GM21526 (cell line): ENCODE measurements at regions not wholly inside any gene's neighbourhood (a gene's known extent, or its start where the extent isn't known, plus 50 kb on each side); places are given as distances from the start of the nearest gene placed in this dataset.

Experiments used
- ATAC-seq: cut with Tn5 transposase; IDR thresholded peaks from one replicate; pipeline ENCODE4 v1.9.1; 2021; ENCODE audit warnings: moderate library complexity; ENCODE audit not compliant: unreplicated experiment, low FRiP score

- no peak for ATAC-seq
These were observed 159.5 kb upstream of the NDUFV2 start for GRCh38 chr18:8942909-8943545.

DNA sequence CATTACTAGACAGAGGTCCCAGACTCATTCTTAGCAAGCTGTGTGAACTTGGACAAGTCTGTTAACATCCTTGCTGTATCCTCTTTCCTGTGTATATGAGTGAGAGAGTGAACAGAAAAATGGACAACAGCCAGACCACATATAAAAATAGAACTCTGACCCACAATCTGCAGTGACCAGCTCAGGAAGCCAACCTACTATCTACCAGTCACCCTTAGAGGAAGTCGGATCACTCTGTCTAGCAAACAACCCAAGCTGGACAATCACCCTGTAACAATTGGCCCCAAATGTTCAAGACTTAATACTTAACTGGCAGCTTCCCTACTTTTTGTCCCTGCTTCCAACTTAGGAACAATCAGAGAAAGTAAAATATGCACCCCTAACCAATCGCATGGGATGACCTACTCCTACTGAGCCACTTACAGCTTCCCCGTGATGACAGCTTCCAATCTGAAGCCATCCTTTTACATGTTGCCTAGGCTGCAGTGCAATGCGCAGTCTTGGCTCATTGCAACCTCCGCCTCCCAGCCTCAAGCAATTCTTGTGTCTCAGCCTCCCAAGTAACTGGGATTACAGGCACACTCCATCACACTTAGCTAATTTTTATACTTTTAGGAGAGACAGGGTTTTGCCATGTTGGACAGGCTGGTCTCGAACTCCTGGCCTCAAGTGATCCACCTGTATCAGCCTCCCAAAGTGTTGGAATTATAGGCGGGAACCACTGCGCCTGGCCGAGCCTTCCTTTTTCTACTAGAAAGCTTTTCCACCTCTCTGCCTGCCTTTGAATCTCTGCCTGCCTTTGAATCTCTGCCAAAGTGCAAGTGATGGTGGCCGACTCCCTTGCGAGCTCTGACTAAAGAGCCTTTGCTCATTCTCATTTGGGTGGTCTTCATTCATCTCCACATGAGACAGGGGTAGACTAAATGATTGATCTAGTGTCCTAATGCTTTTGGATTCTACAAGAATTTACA, 158.3 kb upstream of the NDUFV2 start:
- ATAC-seq: no peak

DNA sequence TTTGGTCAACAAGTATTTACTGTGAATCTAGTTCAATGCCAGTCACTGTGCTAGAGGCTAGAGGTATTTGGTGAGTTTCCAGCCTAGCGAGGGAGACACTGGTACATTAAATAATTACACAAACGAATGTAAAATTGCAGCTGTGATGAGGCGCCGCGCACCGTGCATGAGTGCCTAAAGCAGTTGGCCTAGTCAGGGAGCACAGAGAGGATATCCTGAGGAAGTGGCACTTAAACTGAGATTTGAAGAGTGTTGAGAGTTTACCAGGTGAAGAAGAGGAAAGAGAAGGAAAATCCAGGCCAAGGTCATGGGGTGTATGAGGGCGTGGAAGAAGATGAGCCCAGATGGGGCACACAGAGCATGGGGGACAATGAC, 157.6 kb upstream of the NDUFV2 start:
- no peak for ATAC-seq

DNA sequence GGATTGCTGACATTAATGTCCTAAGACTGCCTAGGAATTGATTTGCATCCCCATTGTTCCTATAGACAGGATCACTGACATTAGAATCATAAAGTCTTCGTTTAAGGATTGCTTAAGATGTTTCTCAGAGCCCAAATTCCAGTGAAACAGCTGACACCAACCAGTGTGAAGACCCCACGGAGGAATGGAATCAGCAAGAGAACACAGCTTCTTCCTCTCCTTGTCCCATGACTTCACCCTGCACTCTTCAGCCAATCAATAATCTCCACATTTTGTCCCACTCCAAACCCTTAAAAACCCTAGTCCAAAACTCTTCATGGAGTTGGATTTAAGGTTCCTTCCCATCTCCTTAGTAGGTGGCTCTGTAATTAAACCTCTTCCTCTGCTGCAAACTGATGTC, 157.0 kb upstream of the NDUFV2 start:
- ATAC-seq: no peak

DNA sequence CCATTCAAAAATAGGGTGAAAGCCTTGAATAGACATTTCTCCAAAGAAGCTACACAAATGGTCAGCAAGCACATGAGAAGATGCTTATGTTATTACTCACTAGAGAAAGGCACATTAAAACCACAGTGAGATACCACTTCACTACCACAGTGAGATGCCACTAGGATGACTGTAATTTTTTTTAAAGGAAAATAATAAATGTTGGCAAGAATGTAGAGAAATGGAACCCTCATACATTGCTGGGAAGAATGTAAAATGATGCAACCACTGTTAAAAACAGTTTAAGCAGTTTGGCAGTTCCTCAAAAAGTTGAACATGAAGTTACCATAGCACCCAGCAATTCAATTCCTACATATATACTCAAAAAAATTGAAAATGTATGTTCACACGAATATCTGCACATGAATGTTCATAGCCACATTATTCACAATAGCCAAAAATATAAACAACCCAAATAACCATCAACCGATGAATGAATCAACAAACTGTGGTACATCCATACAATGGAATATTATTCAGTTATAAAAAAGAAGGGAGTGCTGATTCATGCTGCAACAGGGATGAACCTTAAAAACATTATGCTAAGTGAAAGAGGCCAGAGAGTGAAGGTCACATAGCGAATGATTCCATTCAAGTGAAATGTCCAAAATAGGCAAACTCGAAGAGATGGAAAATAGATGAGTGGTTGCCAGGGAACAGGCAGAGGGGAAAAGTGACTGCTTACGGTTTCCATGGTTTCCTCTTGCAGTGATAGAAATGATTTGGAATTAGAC, 156.2 kb upstream of the NDUFV2 start:
- ATAC-seq: no peak

GRCh38 chr18:8947566-8947965, 154.9 kb upstream of the NDUFV2 start:
- ATAC-seq: no peak

GRCh38 chr18:8948011-8948410, 154.5 kb upstream of the NDUFV2 start:
- no peak for ATAC-seq

DNA sequence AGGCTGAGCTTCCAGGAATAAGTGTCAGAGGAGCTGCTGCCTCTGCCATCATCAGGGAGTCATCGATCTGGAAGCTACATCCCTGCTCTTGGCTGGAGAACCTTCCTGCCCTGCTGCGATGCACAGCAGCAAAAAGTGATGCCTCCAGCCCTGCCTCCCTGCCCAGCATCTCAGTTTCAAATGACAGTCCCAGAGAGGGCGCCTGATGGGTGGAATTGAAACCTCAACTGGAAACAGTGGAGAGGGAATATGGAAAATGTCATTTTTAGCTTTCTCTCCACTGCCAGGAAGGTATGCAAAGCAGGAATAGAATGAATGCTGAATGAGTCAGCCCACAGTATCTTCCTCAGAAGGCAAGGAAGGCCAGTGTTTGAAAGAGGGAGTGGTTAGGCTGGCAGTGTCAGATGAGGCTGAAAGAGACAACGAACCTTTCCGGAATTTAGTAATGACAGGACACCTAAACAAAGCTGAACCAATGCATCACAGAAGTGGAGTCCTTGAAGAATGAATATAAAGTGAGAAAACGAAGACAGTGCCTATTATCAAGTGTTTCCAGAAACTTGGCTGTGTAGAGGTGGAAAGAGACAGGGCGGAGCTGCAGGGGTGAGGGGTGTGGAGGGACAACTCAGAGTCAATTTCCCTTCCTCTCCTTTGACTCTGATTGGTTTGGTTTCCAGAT, 153.9 kb upstream of the NDUFV2 start:
- no peak for ATAC-seq

DNA sequence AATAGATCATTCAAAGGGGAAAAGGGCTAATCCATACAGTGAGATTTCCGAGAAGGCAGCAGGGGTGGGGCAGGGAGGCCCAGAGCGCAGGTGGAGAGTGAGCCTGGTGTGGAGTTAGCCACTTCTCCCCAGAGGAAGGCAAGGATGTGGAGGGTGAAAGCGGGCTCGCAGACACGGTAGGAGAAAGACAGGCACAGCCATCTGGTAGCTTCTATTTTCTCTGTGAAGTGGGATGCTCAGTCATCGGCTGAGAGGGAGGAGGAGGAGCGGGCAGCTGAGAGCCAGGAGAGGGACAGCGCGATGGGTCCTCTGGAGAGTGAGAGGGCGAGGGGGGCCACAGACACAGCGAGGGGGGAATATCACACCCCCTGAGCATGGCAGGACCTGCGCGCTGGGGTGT, 153.3 kb upstream of the NDUFV2 start:
- no peak for ATAC-seq

GRCh38 chr18:8951491-8951890, 151.0 kb upstream of the NDUFV2 start:
- ATAC-seq: no peak

- ATAC-seq: no peak
These were observed 150.3 kb upstream of the NDUFV2 start for GRCh38 chr18:8952174-8952573.

- ATAC-seq: no peak
These were observed 149.4 kb upstream of the NDUFV2 start for GRCh38 chr18:8952769-8953760.

- no peak for ATAC-seq
These were observed 144.8 kb upstream of the NDUFV2 start for GRCh38 chr18:8957731-8958130.

- no peak for ATAC-seq
These were observed 143.8 kb upstream of the NDUFV2 start for GRCh38 chr18:8958660-8959059.

DNA sequence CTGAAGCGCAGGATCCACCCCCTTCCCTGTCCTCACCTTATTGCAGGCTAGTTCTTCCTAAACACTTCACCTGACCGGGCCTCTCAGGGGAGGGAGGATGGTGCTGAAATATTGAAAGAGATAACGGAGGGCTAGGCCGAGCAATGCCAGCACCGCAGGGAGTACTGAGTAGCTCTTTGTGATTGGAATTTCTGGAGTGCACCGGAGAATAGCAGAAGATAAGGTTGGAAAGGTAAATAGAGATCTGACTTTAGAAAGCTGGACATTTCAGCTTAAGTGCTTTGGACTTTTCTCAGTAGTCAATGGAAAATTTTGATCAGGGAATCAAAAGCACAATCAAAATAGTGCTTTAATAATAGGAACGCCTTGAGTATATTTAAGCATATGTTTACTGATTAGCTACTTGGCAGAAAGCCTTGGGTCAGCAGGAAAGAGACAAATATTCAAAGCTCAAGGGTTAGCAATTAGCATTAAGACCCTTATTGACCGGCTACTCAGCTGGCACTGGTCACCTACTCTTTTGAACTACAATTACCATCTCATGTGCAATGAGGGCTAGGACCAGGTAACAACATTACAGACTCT, 142.9 kb upstream of the NDUFV2 start:
- no peak for ATAC-seq

DNA sequence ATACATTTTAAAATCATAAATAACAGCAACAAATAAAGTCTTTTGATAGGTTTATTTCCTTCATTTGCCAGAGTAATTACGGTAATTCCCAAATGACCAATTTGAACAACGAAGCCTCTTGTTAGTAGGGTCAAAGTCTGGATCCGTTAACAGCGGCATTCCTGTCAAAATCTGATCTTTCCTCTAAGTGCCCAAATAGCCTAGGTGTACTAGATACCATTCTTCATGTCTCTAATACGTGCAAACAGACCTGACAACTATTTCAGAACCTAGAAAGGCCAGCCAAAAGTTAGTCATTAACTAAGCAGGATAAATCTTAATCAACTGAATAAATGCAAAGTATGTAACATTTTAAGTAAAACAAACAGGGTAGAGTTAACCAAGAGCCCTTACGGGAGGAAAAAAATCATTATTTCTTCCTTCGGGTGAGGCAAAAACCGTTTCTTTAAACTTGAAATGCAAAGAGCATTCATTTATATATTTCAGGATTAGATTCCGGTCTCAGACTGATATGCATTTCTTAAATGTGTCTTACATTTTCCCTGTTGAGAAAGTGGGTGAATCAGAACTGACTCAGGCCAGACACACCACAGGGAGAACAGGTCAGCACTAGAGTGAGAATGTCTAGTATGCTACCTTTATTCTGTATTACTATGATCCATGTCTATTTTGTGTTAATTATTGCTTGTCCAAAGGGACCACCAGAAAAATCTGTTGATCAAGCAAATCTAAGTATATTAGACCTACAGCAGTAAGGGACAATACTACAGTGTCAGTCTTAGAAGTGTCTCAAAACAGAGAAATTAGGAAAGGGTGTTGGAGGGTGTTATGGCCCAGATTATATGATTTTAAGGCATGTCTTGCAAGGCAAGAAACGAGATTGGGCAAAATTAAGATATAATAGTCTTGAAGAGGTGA, 141.5 kb upstream of the NDUFV2 start:
- no peak for ATAC-seq

GRCh38 chr18:8962192-8962779, 140.2 kb upstream of the NDUFV2 start:
- ATAC-seq: no peak
